AG09319 (cell line): ENCODE measurements at regions not wholly inside any gene's neighbourhood (a gene's known extent, or its start where the extent isn't known, plus 50 kb on each side); places are given as distances from the start of the nearest gene placed in this dataset.

Source experiments
- DNase-seq: peaks from one replicate; pipeline ENCODE4 v3.0.0-alpha.2; 2010; ENCODE audit warnings: low read depth; ENCODE audit errors: extremely low read depth
- TF ChIP-seq, protein P1 (sequence below): IDR thresholded peaks from 2 replicates; pipeline ENCODE4 v1.5.1; 2011; ENCODE audit warnings: low read depth, mild to moderate bottlenecking, inconsistent platforms, low read length, moderate library complexity

DNA sequence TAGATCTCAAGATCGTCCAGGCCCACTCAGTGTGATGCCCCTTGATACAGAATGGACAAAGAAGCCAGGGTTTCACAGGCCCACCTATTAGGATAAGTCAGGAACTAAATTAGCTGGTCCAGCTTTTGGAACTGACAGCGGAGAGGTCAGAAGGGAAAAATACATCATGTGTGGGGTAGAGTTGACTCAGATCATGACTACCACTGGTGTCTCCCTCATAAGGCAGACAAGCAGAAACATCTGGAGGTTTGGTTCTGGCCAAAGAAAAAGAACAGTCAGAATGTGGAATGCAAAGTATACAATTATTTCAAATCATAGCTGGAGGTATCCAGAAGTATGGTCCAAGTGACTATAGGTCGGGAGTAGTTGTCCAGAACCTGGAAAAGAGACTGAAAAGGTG lies 621.1 kb upstream of the CELF2 start:
- DNase-seq, result no peak
- TF ChIP-seq, protein P1, sequence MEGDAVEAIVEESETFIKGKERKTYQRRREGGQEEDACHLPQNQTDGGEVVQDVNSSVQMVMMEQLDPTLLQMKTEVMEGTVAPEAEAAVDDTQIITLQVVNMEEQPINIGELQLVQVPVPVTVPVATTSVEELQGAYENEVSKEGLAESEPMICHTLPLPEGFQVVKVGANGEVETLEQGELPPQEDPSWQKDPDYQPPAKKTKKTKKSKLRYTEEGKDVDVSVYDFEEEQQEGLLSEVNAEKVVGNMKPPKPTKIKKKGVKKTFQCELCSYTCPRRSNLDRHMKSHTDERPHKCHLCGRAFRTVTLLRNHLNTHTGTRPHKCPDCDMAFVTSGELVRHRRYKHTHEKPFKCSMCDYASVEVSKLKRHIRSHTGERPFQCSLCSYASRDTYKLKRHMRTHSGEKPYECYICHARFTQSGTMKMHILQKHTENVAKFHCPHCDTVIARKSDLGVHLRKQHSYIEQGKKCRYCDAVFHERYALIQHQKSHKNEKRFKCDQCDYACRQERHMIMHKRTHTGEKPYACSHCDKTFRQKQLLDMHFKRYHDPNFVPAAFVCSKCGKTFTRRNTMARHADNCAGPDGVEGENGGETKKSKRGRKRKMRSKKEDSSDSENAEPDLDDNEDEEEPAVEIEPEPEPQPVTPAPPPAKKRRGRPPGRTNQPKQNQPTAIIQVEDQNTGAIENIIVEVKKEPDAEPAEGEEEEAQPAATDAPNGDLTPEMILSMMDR, result no peak

DNA sequence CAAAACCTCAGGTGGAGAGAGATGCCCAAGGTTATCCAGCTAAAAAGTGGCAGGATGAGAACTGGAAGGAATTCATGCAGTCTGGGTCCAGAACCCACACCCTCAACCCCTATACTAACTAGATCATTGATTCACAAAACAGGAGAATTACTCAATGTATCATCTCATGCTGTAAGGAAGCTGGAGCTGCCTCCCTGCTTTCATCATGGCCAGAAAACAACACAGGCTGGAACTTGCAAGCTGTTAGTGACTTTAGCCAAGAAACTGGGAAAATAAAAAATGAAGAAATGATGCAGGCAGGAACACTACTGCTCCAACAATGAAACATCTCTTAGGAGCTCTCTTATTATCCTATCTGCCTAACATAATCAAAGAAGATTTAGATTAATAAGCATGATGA lies 619.8 kb upstream of the CELF2 start:
- TF ChIP-seq, protein P1, result no peak
- no peak for DNase-seq

DNA sequence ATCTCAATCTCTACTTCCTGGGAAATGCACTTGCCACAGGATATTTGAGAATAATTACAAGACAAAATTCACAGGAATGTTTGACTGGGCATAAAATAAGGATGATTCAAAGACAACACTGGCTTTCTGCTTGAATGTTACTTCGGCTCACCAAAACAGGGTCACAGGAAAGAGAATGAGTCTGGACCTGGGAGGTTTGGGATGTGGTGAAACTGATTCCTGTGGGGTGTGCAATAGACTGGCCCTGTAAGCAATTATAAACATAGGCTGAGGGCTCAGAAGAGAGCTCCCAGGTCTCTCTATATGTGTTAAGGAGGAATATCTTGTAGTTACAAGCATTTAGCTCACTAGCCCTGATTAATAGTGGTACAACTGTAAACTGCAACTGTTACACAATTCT lies 613.9 kb upstream of the CELF2 start:
- no peak for DNase-seq
- TF ChIP-seq, protein P1, result no peak

DNA sequence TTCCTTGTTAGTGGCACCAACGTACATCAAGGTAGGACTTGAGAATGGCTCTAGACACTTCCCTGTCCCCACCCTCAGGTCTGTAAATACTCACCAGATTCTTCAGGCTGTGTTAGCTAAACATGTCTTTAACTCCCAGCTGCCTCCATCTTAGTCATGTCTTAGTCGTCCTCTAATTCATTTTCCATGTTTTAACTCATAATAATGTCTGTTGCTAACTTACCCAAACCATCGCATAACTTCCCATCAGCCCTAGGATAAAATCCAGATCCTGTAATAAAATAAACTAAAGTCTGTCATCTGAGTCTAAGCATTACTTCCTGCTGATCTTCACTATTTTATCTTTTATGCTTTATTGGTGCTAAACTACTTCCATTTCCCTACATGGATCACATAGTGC lies 600.0 kb upstream of the CELF2 start:
- DNase-seq, result no peak
- TF ChIP-seq, protein P1, result no peak

DNA sequence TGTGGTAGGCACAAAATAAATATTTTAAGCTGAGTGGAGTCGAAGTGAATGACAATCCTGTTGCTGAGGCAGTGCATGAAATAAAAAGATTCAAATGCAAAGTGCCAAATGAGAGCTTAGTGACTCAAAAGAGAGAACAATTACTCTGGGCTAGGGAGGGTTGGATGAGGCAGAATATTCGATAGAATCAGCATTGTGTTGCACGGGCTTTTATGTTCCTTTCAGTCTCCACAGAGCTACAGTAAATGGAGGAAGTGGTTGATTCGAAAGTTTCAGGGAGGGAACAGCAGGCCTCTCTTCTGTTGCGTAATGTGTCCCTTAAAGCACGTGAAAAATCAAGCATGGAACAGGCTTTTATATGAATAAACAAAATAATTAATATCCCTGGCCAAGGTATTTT lies 599.3 kb upstream of the CELF2 start:
- TF ChIP-seq, protein P1, result no peak

DNA sequence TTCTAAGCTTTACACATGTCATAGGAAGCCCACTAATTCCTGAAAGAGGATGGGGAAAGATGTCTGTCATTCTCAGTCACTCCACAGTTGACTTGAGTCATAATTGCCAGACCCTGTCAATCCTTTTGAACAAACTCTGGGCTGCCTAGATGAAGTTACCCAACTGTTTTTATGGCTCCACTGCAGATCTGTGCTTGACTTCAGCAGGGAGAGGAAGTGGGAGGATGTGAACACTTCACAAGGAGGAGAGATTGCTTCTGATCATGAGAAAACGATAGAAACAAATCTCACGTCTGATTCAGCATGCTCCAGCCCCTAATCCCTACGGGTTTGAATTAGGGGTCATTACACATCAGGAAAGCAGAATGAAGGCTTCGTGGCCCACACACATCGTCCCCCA lies 596.6 kb upstream of the CELF2 start:
- no peak for DNase-seq
- TF ChIP-seq, protein P1, result no peak

More for the DNA sequence above, 599.3 kb upstream of the CELF2 start:
- no peak for DNase-seq

DNA sequence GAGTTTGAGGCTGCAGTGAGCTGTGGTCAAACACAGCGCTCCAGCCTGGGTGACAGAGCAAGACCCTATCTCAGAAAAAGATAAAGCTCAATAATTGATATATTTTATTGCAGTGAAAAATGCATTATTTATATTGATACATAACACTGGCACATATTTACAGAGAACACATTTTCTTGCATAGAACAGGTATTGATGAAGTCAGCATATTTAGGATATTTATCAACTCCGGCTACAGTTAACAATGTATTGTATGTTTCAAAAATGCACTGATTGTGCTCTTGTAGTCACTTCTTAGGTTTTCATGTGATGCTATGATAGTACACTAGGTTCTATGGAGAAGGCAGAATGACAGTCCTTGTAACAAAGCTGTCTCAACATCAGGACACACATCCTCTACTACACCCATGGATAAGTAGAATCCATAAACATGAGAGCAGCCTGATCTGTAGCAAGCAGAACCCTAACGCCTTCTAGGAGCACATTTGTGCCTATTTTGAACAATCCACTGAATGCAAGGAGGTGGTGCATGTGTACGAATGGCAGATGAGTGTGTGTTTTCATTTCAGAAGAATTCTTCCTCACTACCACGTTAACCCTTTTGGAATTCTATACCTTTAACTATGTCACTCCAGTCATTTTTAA lies 586.1 kb upstream of the CELF2 start:
- TF ChIP-seq, protein P1, result no peak
- DNase-seq, result no peak
